ENCODE measurements at regions not wholly inside any gene's neighbourhood (a gene's known extent, or its start where the extent isn't known, plus 50 kb on each side); places are given as distances from the start of the nearest gene placed in this dataset.
"Not testable (repeated sequence)": the region's sequence is repeated elsewhere in the genome, so short reads cannot be mapped to it uniquely, and the experiment has no call there.

DNA sequence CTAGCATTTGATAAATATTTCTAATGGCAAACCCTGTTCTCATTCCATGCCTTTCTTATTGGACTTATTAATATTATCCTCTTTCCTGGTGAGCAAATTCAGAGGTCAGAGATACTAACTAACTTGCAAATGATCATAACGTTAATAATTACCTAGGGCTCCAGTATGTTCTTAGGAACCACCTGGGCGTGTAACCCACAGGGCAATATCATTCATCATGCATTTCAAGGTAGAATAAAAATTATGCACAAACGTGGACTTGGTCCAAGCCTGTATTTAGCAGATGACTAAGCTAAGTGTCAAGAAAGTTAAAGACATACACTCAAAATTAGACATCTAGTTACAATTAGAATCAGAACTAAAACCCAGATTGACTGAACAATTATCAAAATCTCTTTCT lies 850.1 kb downstream of the TRIML1 start:
- DNase-seq (ENCODE audit: low read depth) = no peak
- TF ChIP-seq, protein P1, sequence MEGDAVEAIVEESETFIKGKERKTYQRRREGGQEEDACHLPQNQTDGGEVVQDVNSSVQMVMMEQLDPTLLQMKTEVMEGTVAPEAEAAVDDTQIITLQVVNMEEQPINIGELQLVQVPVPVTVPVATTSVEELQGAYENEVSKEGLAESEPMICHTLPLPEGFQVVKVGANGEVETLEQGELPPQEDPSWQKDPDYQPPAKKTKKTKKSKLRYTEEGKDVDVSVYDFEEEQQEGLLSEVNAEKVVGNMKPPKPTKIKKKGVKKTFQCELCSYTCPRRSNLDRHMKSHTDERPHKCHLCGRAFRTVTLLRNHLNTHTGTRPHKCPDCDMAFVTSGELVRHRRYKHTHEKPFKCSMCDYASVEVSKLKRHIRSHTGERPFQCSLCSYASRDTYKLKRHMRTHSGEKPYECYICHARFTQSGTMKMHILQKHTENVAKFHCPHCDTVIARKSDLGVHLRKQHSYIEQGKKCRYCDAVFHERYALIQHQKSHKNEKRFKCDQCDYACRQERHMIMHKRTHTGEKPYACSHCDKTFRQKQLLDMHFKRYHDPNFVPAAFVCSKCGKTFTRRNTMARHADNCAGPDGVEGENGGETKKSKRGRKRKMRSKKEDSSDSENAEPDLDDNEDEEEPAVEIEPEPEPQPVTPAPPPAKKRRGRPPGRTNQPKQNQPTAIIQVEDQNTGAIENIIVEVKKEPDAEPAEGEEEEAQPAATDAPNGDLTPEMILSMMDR (IDR thresholded peaks at IDR 0.05; ENCODE audit: low read depth, low read length, missing control alignments) = no peak
- H3K4me3 ChIP-seq (ENCODE audit: low read depth, low read length) = no peak overlapping the region

DNA sequence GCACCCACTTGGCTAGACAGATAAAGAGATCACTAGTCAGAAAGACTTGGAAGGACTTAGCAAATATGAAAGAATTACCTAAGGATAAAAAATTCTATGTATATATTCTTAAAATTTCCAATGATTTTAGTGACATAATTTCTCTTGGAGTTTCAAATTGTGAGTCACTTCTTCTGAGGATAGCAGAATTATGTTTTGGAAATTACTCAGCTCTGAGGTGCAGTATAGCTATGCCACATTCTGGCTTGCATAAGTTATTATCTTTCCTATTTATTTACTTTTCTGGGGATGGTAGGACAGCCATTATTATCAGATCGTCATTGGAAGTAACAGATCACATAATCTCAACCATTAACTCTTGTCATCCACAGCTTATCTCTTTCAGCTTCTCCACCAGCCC lies 853.5 kb downstream of the TRIML1 start:
- TF ChIP-seq, protein P1 (IDR thresholded peaks at IDR 0.05; ENCODE audit: low read depth, low read length, missing control alignments) = no peak
- no peak overlapping the region for H3K4me3 ChIP-seq (ENCODE audit: low read depth, low read length)
- no peak for DNase-seq (ENCODE audit: low read depth)

DNA sequence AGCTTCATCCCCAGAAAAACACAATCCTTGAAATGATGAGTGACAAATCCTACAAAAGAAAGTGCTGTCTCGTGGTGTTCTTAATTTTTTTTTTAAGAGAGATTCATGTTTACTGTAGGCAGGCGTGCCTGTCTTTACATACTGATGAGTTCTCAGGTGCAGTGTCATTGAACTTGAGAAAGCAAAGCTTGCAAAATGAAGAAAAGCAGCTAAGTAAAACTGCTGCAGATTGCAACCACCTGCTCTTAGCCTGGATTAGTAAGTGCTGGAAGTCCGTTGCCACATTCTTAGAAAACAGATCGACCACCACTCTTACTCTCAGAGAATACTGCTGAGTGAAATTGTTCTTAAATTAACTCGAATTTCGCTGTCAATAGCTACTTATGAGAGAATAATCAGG lies 854.6 kb downstream of the TRIML1 start:
- DNase-seq (ENCODE audit: low read depth) = no peak
- no peak overlapping the region for H3K4me3 ChIP-seq (ENCODE audit: low read depth, low read length)
- TF ChIP-seq, protein P1 (IDR thresholded peaks at IDR 0.05; ENCODE audit: low read depth, low read length, missing control alignments) = no peak

DNA sequence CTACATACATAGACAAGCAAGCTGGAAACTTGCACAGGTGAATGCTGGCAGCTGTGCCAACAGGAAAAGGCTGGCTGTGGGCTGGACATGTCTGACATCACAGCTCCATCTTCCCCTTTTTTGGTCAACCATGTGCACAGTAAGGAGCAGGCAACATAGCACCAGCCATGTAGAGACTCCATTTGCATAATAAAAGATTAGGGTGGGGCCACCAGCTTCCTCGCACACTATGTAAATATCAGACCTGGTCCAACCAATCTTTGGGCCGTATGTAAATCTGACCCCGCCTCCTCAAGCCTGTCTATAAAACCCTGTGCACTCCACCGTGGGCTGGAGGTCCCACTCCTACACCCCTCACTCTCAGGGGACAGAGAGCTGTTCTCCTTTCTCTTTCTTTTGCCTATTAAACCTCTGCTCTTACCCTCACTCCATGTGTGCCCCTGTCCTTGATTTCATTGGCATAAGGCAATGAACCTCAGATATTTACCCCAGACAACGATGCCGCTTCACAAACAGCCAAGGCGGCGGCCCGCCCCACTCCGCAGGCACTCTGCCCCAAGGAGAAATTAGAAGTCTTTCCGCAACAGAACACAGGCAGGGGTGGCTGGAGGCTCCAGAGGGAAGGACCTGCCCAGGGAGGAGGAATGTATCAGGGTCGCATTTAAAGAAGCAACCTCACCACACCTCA lies 862.2 kb downstream of the TRIML1 start:
- TF ChIP-seq, protein P1 (IDR thresholded peaks at IDR 0.05; ENCODE audit: low read depth, low read length, missing control alignments) = no peak
- DNase-seq (ENCODE audit: low read depth) = no peak
- no peak overlapping the region for H3K4me3 ChIP-seq (ENCODE audit: low read depth, low read length)

DNA sequence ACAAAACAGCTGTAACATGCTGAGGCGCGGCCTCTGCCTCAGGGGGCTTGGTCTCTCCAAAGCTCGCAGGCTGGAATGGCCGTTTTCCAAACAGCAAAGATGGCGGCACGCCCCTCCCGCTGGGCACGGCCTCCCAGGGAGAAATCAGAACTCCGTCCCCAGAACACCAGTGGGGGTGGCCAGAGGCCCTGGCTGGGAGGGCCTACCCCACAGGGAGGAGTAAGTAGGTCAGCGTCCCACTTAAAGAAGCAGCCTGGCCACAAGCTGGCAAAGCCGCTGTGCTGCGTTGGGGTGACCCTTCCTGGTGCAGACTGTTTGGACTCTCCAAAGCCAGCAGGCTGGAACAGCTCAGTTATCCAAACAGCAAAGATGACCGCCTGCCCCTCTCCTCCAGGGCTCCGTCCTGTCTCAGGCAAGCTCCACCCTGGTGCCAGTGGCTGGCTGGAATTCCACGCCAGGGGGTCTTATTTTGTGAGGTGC lies 862.8 kb downstream of the TRIML1 start:
- TF ChIP-seq, protein P1 (IDR thresholded peaks at IDR 0.05; ENCODE audit: low read depth, low read length, missing control alignments) = no peak
- no peak overlapping the region for H3K4me3 ChIP-seq (ENCODE audit: low read depth, low read length)
- no peak for DNase-seq (ENCODE audit: low read depth)

DNA sequence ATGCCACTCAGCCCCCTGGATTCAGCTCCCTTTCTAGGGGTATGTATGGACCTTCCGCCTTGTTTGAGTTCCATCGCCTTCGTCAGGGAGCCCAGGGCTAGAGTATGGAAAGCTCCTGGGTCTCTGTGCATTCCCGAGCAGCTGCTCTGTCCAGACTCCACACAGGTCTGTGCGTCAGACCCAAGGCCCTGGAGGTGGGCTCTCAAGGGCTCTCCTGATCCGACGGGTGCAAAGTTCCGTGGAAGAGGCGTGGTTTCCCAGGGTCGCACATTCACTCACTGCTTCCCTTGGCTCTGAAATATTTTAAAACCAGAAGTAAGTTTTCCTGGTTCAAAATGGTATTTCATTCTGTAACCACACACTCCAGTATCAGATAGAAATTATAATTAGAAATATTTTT lies 863.2 kb downstream of the TRIML1 start:
- TF ChIP-seq, protein P1 (IDR thresholded peaks at IDR 0.05; ENCODE audit: low read depth, low read length, missing control alignments) = no peak
- DNase-seq (ENCODE audit: low read depth) = no peak
- H3K4me3 ChIP-seq (ENCODE audit: low read depth, low read length) = no peak overlapping the region

DNA sequence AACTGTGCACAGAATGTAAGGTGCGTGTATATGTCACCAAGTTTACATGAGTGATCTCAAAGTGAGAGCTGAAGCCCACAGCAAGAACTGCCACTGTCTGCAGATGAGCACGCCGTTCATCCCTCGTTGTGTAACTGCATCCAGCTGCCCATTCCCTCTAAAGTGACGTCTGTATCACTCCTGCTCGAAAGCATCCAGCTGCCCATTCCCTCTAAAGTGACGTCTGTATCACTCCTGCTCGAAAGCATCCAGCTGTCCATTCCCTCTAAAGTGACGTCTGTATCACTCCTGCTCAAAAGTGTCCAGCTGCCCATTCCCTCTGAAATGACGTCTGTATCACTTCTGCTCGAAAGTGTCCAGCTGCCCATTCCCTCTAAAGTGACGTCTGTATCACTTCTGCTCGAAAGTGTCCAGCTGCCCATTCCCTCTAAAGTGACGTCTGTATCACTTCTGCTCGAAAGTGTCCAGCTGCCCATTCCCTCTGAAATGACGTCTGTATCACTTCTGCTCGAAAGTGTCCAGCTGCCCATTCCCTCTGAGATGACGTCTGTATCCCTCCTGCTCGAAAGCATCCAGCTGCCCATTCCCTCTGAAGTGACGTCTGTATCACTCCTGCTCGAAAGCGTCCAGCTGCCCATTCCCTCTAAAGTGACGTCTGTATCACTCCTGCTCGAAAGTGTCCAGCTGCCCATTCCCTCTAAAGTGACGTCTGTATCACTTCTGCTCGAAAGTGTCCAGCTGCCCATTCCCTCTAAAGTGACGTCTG lies 871.4 kb downstream of the TRIML1 start:
- not testable (repeated sequence) for DNase-seq (ENCODE audit: low read depth); H3K4me3 ChIP-seq (ENCODE audit: low read depth, low read length)

Measured in GM12864 (cell line).